OCI-LY7 (cell line): ENCODE measurements at regions not wholly inside any gene's neighbourhood (a gene's known extent, or its start where the extent isn't known, plus 50 kb on each side); places are given as distances from the start of the nearest gene placed in this dataset.

Experiments used
- BruUV-seq: library from RNA; stranded (reverse); fragments of 400-500 nt; replicated peaks from 2 replicates; lab custom pipeline; 2021; lab: Mats Ljungman, UMichigan
- CTCF ChIA-PET: fragments of 300-600 bp; sonication (Branson Sonifier 250); formaldehyde crosslinking; loops from one replicate; lab custom pipeline; 2022; ENCODE audit warnings: antibody characterized with exemption; ENCODE audit not compliant: unreplicated experiment; lab: Charles Lee
- POLR2A ChIA-PET: fragments of 300-600 bp; sonication (Branson Sonifier 250); formaldehyde crosslinking; loops from one replicate; lab custom pipeline; 2022; ENCODE audit warnings: antibody characterized with exemption; lab: Charles Lee
- DNase-seq: peaks from one replicate; pipeline ENCODE4 v3.0.0-alpha.2; 2015; ENCODE audit warnings: low spot score
- H2AFZ ChIP-seq: fragments of 200-600 bp; sonication (generic), shearing (Covaris generic); 2 replicates; pipeline ENCODE4 v1.6.1; 2014; ENCODE audit warnings: mild to moderate bottlenecking, antibody characterized with exemption, low read length, moderate library complexity
- H3K27ac ChIP-seq: fragments of 200-600 bp; sonication (generic); 2 replicates; pipeline ENCODE4 v1.5.1; 2014; ENCODE audit warnings: mixed run types, low read depth, mild to moderate bottlenecking, moderate library complexity, low read length, inconsistent platforms; ENCODE audit not compliant: poor library complexity, severe bottlenecking
- H3K36me3 ChIP-seq: fragments of 200-600 bp; sonication (generic); 2 replicates; pipeline ENCODE4 v1.6.1; 2014; ENCODE audit warnings: mild to moderate bottlenecking, antibody characterized with exemption, low read length, moderate library complexity, mixed read lengths; ENCODE audit not compliant: insufficient read depth
- H3K4me1 ChIP-seq: fragments of 200-600 bp; sonication (generic); 2 replicates; pipeline ENCODE4 v1.5.1; 2014; ENCODE audit warnings: mild to moderate bottlenecking, low read length; ENCODE audit not compliant: insufficient read depth, poor library complexity, severe bottlenecking
- H3K4me2 ChIP-seq: fragments of 200-600 bp; sonication (generic); 2 replicates; pipeline ENCODE4 v1.6.1; 2014; ENCODE audit warnings: mild to moderate bottlenecking, low read length
- H3K4me3 ChIP-seq: fragments of 200-600 bp; sonication (generic); 2 replicates; pipeline ENCODE4 v1.5.1; 2014; ENCODE audit warnings: mild to moderate bottlenecking, low read depth, low read length; ENCODE audit not compliant: poor library complexity, severe bottlenecking
- H3K79me2 ChIP-seq: fragments of 200-600 bp; sonication (generic); 2 replicates; pipeline ENCODE4 v1.6.1; 2016; ENCODE audit warnings: low read depth, mild to moderate bottlenecking, low read length, moderate library complexity, mixed read lengths; ENCODE audit not compliant: insufficient read depth
- H3K9me2 ChIP-seq: fragments of 200-600 bp; sonication (generic); 2 replicates; pipeline ENCODE4 v1.6.1; 2016; ENCODE audit warnings: mild to moderate bottlenecking, low read length, mixed read lengths; ENCODE audit not compliant: insufficient read depth
- H3K9me3 ChIP-seq: fragments of 200-600 bp; sonication (generic); 2 replicates; pipeline ENCODE4 v1.6.1; 2014; ENCODE audit warnings: mild to moderate bottlenecking, mixed run types, low read length, mixed read lengths
- H4K20me1 ChIP-seq: fragments of 200-600 bp; sonication (generic); 2 replicates; pipeline ENCODE4 v1.6.1; 2014; ENCODE audit warnings: mild to moderate bottlenecking, antibody characterized with exemption, low read length, moderate library complexity, mixed read lengths; ENCODE audit not compliant: insufficient read depth
- CTCF ChIP-seq: fragments of 200-600 bp; sonication (generic); conservative IDR thresholded peaks from 2 replicates; pipeline ENCODE4 v1.5.1; 2014; ENCODE audit warnings: mild to moderate bottlenecking, antibody characterized with exemption, low read length, moderate library complexity, mixed read lengths
- EZH2phosphoT487 ChIP-seq: fragments of 200-600 bp; sonication (generic); IDR thresholded peaks from 2 replicates; pipeline ENCODE4 v1.6.1; 2018; ENCODE audit warnings: low read depth, borderline replicate concordance, mild to moderate bottlenecking, mixed run types, antibody characterized with exemption, low read length, moderate library complexity, mixed read lengths
- intact Hi-C: fragments of 100-400 bp; cut with micrococcal nuclease; formaldehyde crosslinking; loops from one replicate; pipeline ENCODE4 v1.10.0; 2022; ENCODE audit not compliant: unreplicated experiment

GRCh38 chr6:167736486-167737204, 90.1 kb upstream of the AFDN start:
- intact Hi-C loops: no loop called here
- Histone ChIP-seq H3K36me3 (no peaks in the 10 kb centered on the region), H3K9me2 (no peaks in the 10 kb centered on the region), H3K4me2 (no peak overlapping the region), H2AFZ (no peak overlapping the region), H3K27ac (no peak overlapping the region), H3K79me2 (no peaks in the 10 kb centered on the region), H3K9me3 (no peaks in the 10 kb centered on the region), H4K20me1 (no peaks in the 10 kb centered on the region), H3K4me1 (no peaks in the 10 kb centered on the region), H3K4me3 (no peak overlapping the region)
- no peak for DNase-seq
- TF ChIP-seq CTCF: no peak
- TF ChIP-seq EZH2phosphoT487: no peak
- CTCF ChIA-PET: no interaction called here
- POLR2A ChIA-PET: no interaction called here
- BruUV-seq: no TSS peak

- TF ChIP-seq EZH2phosphoT487: no peak
- no peak for TF ChIP-seq CTCF
- no peaks in the 10 kb centered on the region for H3K4me1 ChIP-seq
- no peak overlapping the region for H2AFZ ChIP-seq
- H3K36me3 ChIP-seq: no peaks in the 10 kb centered on the region
- intact Hi-C loops: no loop called here
- H3K4me3 ChIP-seq: no peak overlapping the region
- POLR2A ChIA-PET: no interaction called here
- BruUV-seq: no TSS peak
- no peaks in the 10 kb centered on the region for H3K9me3 ChIP-seq
- no peak overlapping the region for H3K4me2 ChIP-seq
- CTCF ChIA-PET: no interaction called here
- H3K27ac ChIP-seq: no peak overlapping the region
- no peaks in the 10 kb centered on the region for H3K79me2 ChIP-seq
- H4K20me1 ChIP-seq: no peaks in the 10 kb centered on the region
- DNase-seq: no peak
- no peaks in the 10 kb centered on the region for H3K9me2 ChIP-seq
These were observed 89.4 kb upstream of the AFDN start for GRCh38 chr6:167737205-167737830.

- Histone ChIP-seq H3K4me2 (no peak overlapping the region), H3K4me3 (no peak overlapping the region), H3K9me3 (no peaks in the 10 kb centered on the region), H3K36me3 (no peaks in the 10 kb centered on the region), H2AFZ (no peak overlapping the region), H3K79me2 (no peaks in the 10 kb centered on the region), H3K27ac (no peak overlapping the region), H3K9me2 (no peaks in the 10 kb centered on the region), H4K20me1 (no peaks in the 10 kb centered on the region), H3K4me1 (no peaks in the 10 kb centered on the region)
- no peak for TF ChIP-seq CTCF
- TF ChIP-seq EZH2phosphoT487: no peak
- intact Hi-C loops: no loop called here
- CTCF ChIA-PET: no interaction called here
- BruUV-seq: no TSS peak
- DNase-seq: no peak
- POLR2A ChIA-PET: interaction anchor here (0.6 kb wide), 1 partner anchor 1071 kb away, joined by 3 read pairs; no protein-coding TSS in a partner anchor
These were observed 88.3 kb upstream of the AFDN start for GRCh38 chr6:167738386-167738785.
